PC-3 (cell line): ENCODE measurements at regions not wholly inside any gene's neighbourhood (a gene's known extent, or its start where the extent isn't known, plus 50 kb on each side); places are given as distances from the start of the nearest gene placed in this dataset.

Experiments used
- ATAC-seq: fragments of 200-7000 bp; cut with Tn5 transposase; 2 replicates; pipeline ENCODE4 v1.9.1; 2020; ENCODE audit warnings: mild to moderate bottlenecking, moderate library complexity
- BruUV-seq: library from RNA; stranded (reverse); fragments of 400-500 nt; replicated peaks from 2 replicates; lab custom pipeline; 2021; lab: Mats Ljungman, UMichigan
- CTCF ChIA-PET: fragments of 300-600 bp; sonication (Branson Sonifier 250); formaldehyde crosslinking; loops from one replicate; lab custom pipeline; 2022; ENCODE audit warnings: antibody characterized with exemption; lab: Charles Lee
- POLR2A ChIA-PET: fragments of 300-600 bp; sonication (Branson Sonifier 250); formaldehyde crosslinking; loops from one replicate; lab custom pipeline; 2022; ENCODE audit warnings: antibody characterized with exemption; ENCODE audit not compliant: unreplicated experiment; lab: Charles Lee
- DNase-seq: peaks from one replicate; pipeline ENCODE4 v3.0.0-alpha.2; 2015
- H2AFZ ChIP-seq: fragments of 300-600 bp; sonication (generic); 2 replicates; pipeline ENCODE4 v1.6.0; 2016; ENCODE audit warnings: antibody characterized with exemption, low read length
- H3F3A ChIP-seq: fragments of 300-600 bp; sonication (generic); one replicate; pipeline ENCODE4 v1.6.0; 2017; ENCODE audit warnings: antibody characterized with exemption, low read length, control low read depth, mild to moderate bottlenecking; ENCODE audit not compliant: unreplicated experiment
- H3K27ac ChIP-seq: fragments of 300-600 bp; sonication (generic); 2 replicates; pipeline ENCODE4 v1.5.1; 2016; ENCODE audit warnings: mild to moderate bottlenecking, low read length
- H3K27me3 ChIP-seq: fragments of 300-600 bp; sonication (generic); 2 replicates; pipeline ENCODE4 v1.6.1; 2016; ENCODE audit warnings: low read length, mixed read lengths
- H3K36me3 ChIP-seq: fragments of 300-600 bp; sonication (generic); 2 replicates; pipeline ENCODE4 v1.6.1; 2016; ENCODE audit warnings: low read depth, mixed run types, low read length, mixed read lengths
- H3K4me1 ChIP-seq: fragments of 300-600 bp; sonication (generic); 2 replicates; pipeline ENCODE4 v1.5.1; 2016; ENCODE audit warnings: low read length; ENCODE audit not compliant: insufficient read depth
- H3K4me2 ChIP-seq: fragments of 300-600 bp; sonication (generic); 2 replicates; pipeline ENCODE4 v1.6.0; 2016; ENCODE audit warnings: low read length
- H3K4me3 ChIP-seq: fragments of 300-600 bp; sonication (generic); 2 replicates; pipeline ENCODE4 v1.5.1; 2016; ENCODE audit warnings: mild to moderate bottlenecking, low read length, mixed read lengths
- H3K79me2 ChIP-seq: fragments of 300-600 bp; sonication (generic); 2 replicates; pipeline ENCODE4 v1.6.1; 2017; ENCODE audit warnings: low read length, mixed read lengths
- H3K9ac ChIP-seq: fragments of 300-600 bp; sonication (generic); 2 replicates; pipeline ENCODE4 v1.6.0; 2016; ENCODE audit warnings: mild to moderate bottlenecking, low read length
- H3K9me2 ChIP-seq: fragments of 300-600 bp; sonication (generic); replicated peaks from 2 replicates; pipeline ENCODE4 v1.6.1; 2016; ENCODE audit warnings: mixed run types, low read length, mixed read lengths
- H3K9me3 ChIP-seq: fragments of 300-600 bp; sonication (generic); 2 replicates; pipeline ENCODE4 v1.6.1; 2016; ENCODE audit warnings: low read length, mixed read lengths
- H4K20me1 ChIP-seq: fragments of 300-600 bp; sonication (generic); 2 replicates; pipeline ENCODE4 v1.6.1; 2016; ENCODE audit warnings: low read length, mixed read lengths
- EZH2 ChIP-seq: fragments of 300-600 bp; sonication (generic); IDR thresholded peaks from one replicate; pipeline ENCODE4 v1.6.1; 2017; ENCODE audit warnings: antibody characterized with exemption, mild to moderate bottlenecking, low read length; ENCODE audit not compliant: unreplicated experiment
- EZH2phosphoT487 ChIP-seq: fragments of 300-600 bp; sonication (generic); IDR thresholded peaks from 2 replicates; pipeline ENCODE4 v1.6.1; 2018; ENCODE audit warnings: mild to moderate bottlenecking, antibody characterized with exemption, low read length, borderline replicate concordance
- intact Hi-C: fragments of 100-400 bp; cut with micrococcal nuclease; formaldehyde crosslinking; loops from 2 replicates; pipeline ENCODE4 v1.9.0; 2023
- TF ChIP-seq, protein P1 (sequence below): fragments of 300-600 bp; sonication (generic); conservative IDR thresholded peaks from 2 replicates; pipeline ENCODE4 v1.5.1; 2017; ENCODE audit warnings: antibody characterized with exemption, low read depth, mild to moderate bottlenecking, low read length

- CTCF ChIA-PET = no interaction called here
- Histone ChIP-seq H3K4me3 (no peak overlapping the region), H3K36me3 (no peaks in the 10 kb centered on the region), H3K27ac (no peak overlapping the region), H3K9me3 (no peaks in the 10 kb centered on the region), H3K4me1 (peaks cover 10% of the 10 kb centered on the region), H3K9ac (no peak overlapping the region), H3K27me3 (0 out of 2 replicates have a peak, but pooled peaks cover 7% of the 10 kb centered on the region), H4K20me1 (no peaks in the 10 kb centered on the region), H2AFZ (no peak overlapping the region), H3K9me2 (no peaks in the 10 kb centered on the region), H3K79me2 (no peaks in the 10 kb centered on the region), H3F3A (no peaks in the 10 kb centered on the region), H3K4me2 (no peak overlapping the region)
- intact Hi-C loops = no loop called here
- POLR2A ChIA-PET = no interaction called here
- ATAC-seq = no peak
- TF ChIP-seq, protein P1, sequence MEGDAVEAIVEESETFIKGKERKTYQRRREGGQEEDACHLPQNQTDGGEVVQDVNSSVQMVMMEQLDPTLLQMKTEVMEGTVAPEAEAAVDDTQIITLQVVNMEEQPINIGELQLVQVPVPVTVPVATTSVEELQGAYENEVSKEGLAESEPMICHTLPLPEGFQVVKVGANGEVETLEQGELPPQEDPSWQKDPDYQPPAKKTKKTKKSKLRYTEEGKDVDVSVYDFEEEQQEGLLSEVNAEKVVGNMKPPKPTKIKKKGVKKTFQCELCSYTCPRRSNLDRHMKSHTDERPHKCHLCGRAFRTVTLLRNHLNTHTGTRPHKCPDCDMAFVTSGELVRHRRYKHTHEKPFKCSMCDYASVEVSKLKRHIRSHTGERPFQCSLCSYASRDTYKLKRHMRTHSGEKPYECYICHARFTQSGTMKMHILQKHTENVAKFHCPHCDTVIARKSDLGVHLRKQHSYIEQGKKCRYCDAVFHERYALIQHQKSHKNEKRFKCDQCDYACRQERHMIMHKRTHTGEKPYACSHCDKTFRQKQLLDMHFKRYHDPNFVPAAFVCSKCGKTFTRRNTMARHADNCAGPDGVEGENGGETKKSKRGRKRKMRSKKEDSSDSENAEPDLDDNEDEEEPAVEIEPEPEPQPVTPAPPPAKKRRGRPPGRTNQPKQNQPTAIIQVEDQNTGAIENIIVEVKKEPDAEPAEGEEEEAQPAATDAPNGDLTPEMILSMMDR = no peak
- TF ChIP-seq EZH2phosphoT487 = no peak
- TF ChIP-seq EZH2 = no peak
- no TSS peak for BruUV-seq
- no peak for DNase-seq
These were observed 341.4 kb downstream of the TNS1 start for GRCh38 chr2:217661378-217661777.

DNA sequence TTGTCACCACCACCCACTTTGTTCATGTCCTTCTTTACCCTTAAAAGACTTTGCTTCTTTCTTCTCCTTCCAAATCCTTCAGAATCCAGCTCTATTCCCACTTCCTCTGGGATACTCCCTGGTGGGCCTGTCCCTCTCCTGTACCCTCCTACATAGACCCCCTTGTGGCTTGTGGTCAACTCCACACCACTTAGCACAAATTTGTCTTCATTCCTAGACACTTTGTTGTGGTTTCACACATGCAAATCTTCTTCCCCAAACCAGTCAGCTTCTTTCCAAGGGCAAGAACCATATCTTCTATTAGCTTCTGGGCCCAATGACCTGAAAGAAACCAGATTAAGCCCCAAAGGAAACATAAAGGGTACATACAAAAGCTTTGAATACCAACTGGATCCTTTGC, 342.4 kb downstream of the TNS1 start:
- Histone ChIP-seq H3K4me1 (peaks cover 10% of the 10 kb centered on the region), H3K27me3 (0 out of 2 replicates have a peak, but pooled peaks cover 7% of the 10 kb centered on the region), H4K20me1 (no peaks in the 10 kb centered on the region), H3K4me3 (no peak overlapping the region), H2AFZ (no peak overlapping the region), H3K79me2 (no peaks in the 10 kb centered on the region), H3F3A (no peaks in the 10 kb centered on the region), H3K4me2 (no peak overlapping the region), H3K9me2 (no peaks in the 10 kb centered on the region), H3K36me3 (no peaks in the 10 kb centered on the region), H3K27ac (no peak overlapping the region), H3K9ac (no peak overlapping the region), H3K9me3 (no peaks in the 10 kb centered on the region)
- CTCF ChIA-PET = no interaction called here
- no TSS peak for BruUV-seq
- intact Hi-C loops = no loop called here
- POLR2A ChIA-PET = no interaction called here
- DNase-seq = no peak
- TF ChIP-seq EZH2 (no peak), EZH2phosphoT487 (no peak)
- TF ChIP-seq, protein P1 = no peak
- no peak for ATAC-seq

GRCh38 chr2:217658806-217659205, 344.0 kb downstream of the TNS1 start:
- 0 out of 2 replicates have a peak, but pooled peaks cover 7% of the 10 kb centered on the region for H3K27me3 ChIP-seq
- H3K27ac ChIP-seq = no peak overlapping the region
- no TSS peak for BruUV-seq
- no peak overlapping the region for H2AFZ ChIP-seq
- ChIA-PET POLR2A (no interaction called here), CTCF (no interaction called here)
- H3F3A ChIP-seq = no peaks in the 10 kb centered on the region
- H3K9me3 ChIP-seq = no peaks in the 10 kb centered on the region
- no peak overlapping the region for H3K4me2 ChIP-seq
- H3K4me3 ChIP-seq = no peak overlapping the region
- H3K79me2 ChIP-seq = no peaks in the 10 kb centered on the region
- no peak overlapping the region for H3K9ac ChIP-seq
- H3K36me3 ChIP-seq = no peaks in the 10 kb centered on the region
- no peak for ATAC-seq
- no peak for DNase-seq
- H4K20me1 ChIP-seq = no peaks in the 10 kb centered on the region
- no peaks in the 10 kb centered on the region for H3K9me2 ChIP-seq
- peaks cover 17% of the 10 kb centered on the region for H3K4me1 ChIP-seq
- TF ChIP-seq EZH2 (no peak), EZH2phosphoT487 (no peak)
- TF ChIP-seq, protein P1 = no peak
- intact Hi-C loops = no loop called here
